K562 (cell line): ENCODE measurements at regions not wholly inside any gene's neighbourhood (a gene's known extent, or its start where the extent isn't known, plus 50 kb on each side); places are given as distances from the start of the nearest gene placed in this dataset.

Source experiments
- ATAC-seq: fragments of 200-7000 bp; cut with Tn5 transposase; 3 replicates; pipeline ENCODE4 v1.9.1; 2020; ENCODE audit warnings: moderate library complexity
- BruUV-seq: library from RNA; stranded (reverse); fragments of 400-500 nt; replicated peaks from 2 replicates; lab custom pipeline; 2021; lab: Mats Ljungman, UMichigan
- CTCF ChIA-PET: fragments of 300-600 bp; formaldehyde crosslinking; extraction: SDS; loops from one replicate; lab custom pipeline; 2021; ENCODE audit warnings: low intra/inter-chr PET ratio; lab: Yijun Ruan, JAX
- POLR2A ChIA-PET: fragments of 300-600, 350-650 bp; sonication (Branson Sonifier 250); formaldehyde crosslinking; extraction: SDS; loops from one replicate; lab custom pipeline; 2021; ENCODE audit warnings: antibody characterized with exemption, inconsistent platforms; lab: Yijun Ruan, JAX
- DNase-seq, 4 experiments: peaks; one replicate each; pipeline versions ENCODE4 v3.0.0 to v3.0.0-alpha.2; 2011 to 2018; ENCODE audit warnings: low spot score in 3 of 4, mixed read lengths in 3 of 4; ENCODE audit errors: extremely low read depth in 1 of 4
- FAIRE-seq: peaks from 2 replicates; lab custom pipeline; 2011; peaks lifted over from hg19 to GRCh38; lab: Jason Lieb, UNC
- H2AFZ ChIP-seq: 2 replicates; pipeline ENCODE4 v1.6.0; 2011; ENCODE audit warnings: low read depth, low read length, control low read depth, inconsistent platforms
- H3K27ac ChIP-seq: fragments of 200-600 bp; 3 replicates; pipeline ENCODE4 v1.8.0; 2011; ENCODE audit warnings: low read depth, mild to moderate bottlenecking, control low read depth, inconsistent platforms, low read length, moderate library complexity, mixed read lengths; ENCODE audit errors: extremely low read depth
- H3K27me3 ChIP-seq, 2 experiments: fragments of 300-600 bp in 1 of 2; 2 replicates in 1 of 2; 3 replicates in 1 of 2; pipeline versions ENCODE4 v1.6.0 to v1.8.0; 2011; ENCODE audit warnings: inconsistent platforms in 2 of 2, low read length in 2 of 2, mild to moderate bottlenecking in 1 of 2, mixed read lengths in 1 of 2, moderate library complexity in 1 of 2; ENCODE audit not compliant: control insufficient read depth in 2 of 2, insufficient read depth in 2 of 2
- H3K36me3 ChIP-seq: fragments of 300-600 bp; 3 replicates; pipeline ENCODE4 v1.8.0; 2011; ENCODE audit warnings: mild to moderate bottlenecking, low read length, inconsistent platforms; ENCODE audit not compliant: control insufficient read depth, insufficient read depth
- H3K4me1 ChIP-seq, 2 experiments: fragments of 200-600 bp in 1 of 2; replicated peaks in 1 of 2; 2 replicates in 1 of 2; 3 replicates in 1 of 2; pipeline versions ENCODE4 v1.5.1 to v1.8.0; 2011; ENCODE audit warnings: inconsistent platforms in 2 of 2, low read length in 2 of 2, mild to moderate bottlenecking in 1 of 2, mixed read lengths in 1 of 2, moderate library complexity in 1 of 2; ENCODE audit not compliant: control insufficient read depth in 2 of 2, insufficient read depth in 2 of 2
- H3K4me2 ChIP-seq: 2 replicates; pipeline ENCODE4 v1.6.1; 2011; ENCODE audit warnings: low read length, control low read depth, inconsistent platforms, mixed read lengths; ENCODE audit not compliant: insufficient read depth
- H3K4me3 ChIP-seq: fragments of 200-600 bp; sonication (generic), shearing (Covaris generic); 2 replicates; pipeline ENCODE4 v1.5.1; 2016; ENCODE audit warnings: control low read depth, inconsistent platforms
- H3K79me2 ChIP-seq: fragments of 200-600 bp; 3 replicates; pipeline ENCODE4 v1.8.0; 2011; ENCODE audit warnings: low read length, inconsistent platforms; ENCODE audit not compliant: control insufficient read depth, insufficient read depth
- H3K9ac ChIP-seq, 2 experiments: 2 replicates each; pipeline versions ENCODE4 v1.6.0 to v1.6.1; 2011; ENCODE audit warnings: low read depth in 2 of 2, low read length in 2 of 2, control low read depth in 1 of 2, inconsistent platforms in 1 of 2, mild to moderate bottlenecking in 1 of 2, mixed read lengths in 1 of 2; ENCODE audit not compliant: insufficient read depth in 1 of 2
- H3K9me1 ChIP-seq: one replicate; pipeline ENCODE4 v1.6.0; 2011; ENCODE audit warnings: inconsistent platforms, mild to moderate bottlenecking, low read length, moderate library complexity; ENCODE audit not compliant: control insufficient read depth, insufficient read depth
- H3K9me3 ChIP-seq: replicated peaks from 2 replicates; pipeline ENCODE4 v1.5.1; 2011; ENCODE audit warnings: low read depth, low read length, inconsistent platforms; ENCODE audit not compliant: control insufficient read depth, insufficient read depth
- H4K20me1 ChIP-seq: replicated peaks from 2 replicates; pipeline ENCODE4 v1.6.1; 2011; ENCODE audit warnings: low read length, inconsistent platforms, mixed read lengths; ENCODE audit not compliant: control insufficient read depth, insufficient read depth
- FIP1L1 ChIP-seq: fragments of 200-400 bp; formaldehyde crosslinking; IDR thresholded peaks from 2 replicates; pipeline ENCODE4 v1.6.1; 2018; ENCODE audit warnings: mild to moderate bottlenecking, low read depth, low read length; ENCODE audit not compliant: poor library complexity, severe bottlenecking
- HOMEZ ChIP-seq: fragments of 250-450 bp; sonication (Bioruptor Pico); IDR thresholded peaks from 2 replicates; pipeline ENCODE4 v1.4.0; 2020; ENCODE audit warnings: mild to moderate bottlenecking, moderate library complexity
- MCM5 ChIP-seq: fragments of 450-650 bp; IDR thresholded peaks from 2 replicates; pipeline ENCODE4 v1.6.1; 2016; ENCODE audit warnings: low read depth
- NCOR1 ChIP-seq: fragments of 450-650 bp; IDR thresholded peaks from 2 replicates; pipeline ENCODE4 v1.6.1; 2016; ENCODE audit warnings: mild to moderate bottlenecking, moderate library complexity
- PTBP1 ChIP-seq: fragments of 200-400 bp; formaldehyde crosslinking; IDR thresholded peaks from 2 replicates; pipeline ENCODE4 v1.6.1; 2017; ENCODE audit warnings: low read depth, low read length
- RFX5 ChIP-seq: IDR thresholded peaks from 2 replicates; pipeline ENCODE4 v1.6.1; 2011; ENCODE audit warnings: low read depth, mild to moderate bottlenecking, improper control_type of control experiment, low read length
- SIRT6 ChIP-seq: IDR thresholded peaks from one replicate; pipeline ENCODE4 v1.6.1; 2012; ENCODE audit warnings: low read depth, mild to moderate bottlenecking, control low read depth, inconsistent platforms, low read length, moderate library complexity
- TAL1 ChIP-seq: fragments of 450-650 bp; IDR thresholded peaks from 2 replicates; pipeline ENCODE4 v1.6.1; 2016; ENCODE audit warnings: mild to moderate bottlenecking
- TRIM28 ChIP-seq: fragments of 450-650 bp; IDR thresholded peaks from 2 replicates; pipeline ENCODE4 v1.6.1; 2017
- ZNF224 ChIP-seq: sonication (generic); formaldehyde crosslinking; IDR thresholded peaks from 2 replicates; pipeline ENCODE4 v1.8.0; 2022; ENCODE audit warnings: mild to moderate bottlenecking, missing genetic modification reagents
- WGBS: fragments of 100-300 bp; shearing (Covaris generic); methylation state at CpG from one replicate; pipeline ENCODE4 v1.1.6; 2016; ENCODE audit warnings: low coverage, mixed read lengths; ENCODE audit not compliant: insufficient coverage; ENCODE audit errors: missing lambda C conversion rate; 5-methylcytosine and 5-hydroxymethylcytosine counted together
- in situ Hi-C: fragments of 300-500 bp; cut with MboI; formaldehyde crosslinking; loops from 4 replicates; pipeline ENCODE4 v1.15.0; 2018; ENCODE audit warnings: inconsistent platforms, mixed read lengths
- intact Hi-C: fragments of 100-400 bp; cut with micrococcal nuclease; formaldehyde crosslinking; loops from 2 replicates; pipeline ENCODE4 v1.14.2; 2022

- FAIRE-seq: no peak
- POLR2A ChIA-PET: interaction anchor here (0.5 kb wide), 1 partner anchor 42 kb away, joined by 3 read pairs; no protein-coding TSS in a partner anchor
- no peak overlapping the region for H3K4me3 ChIP-seq
Observed at GRCh38 chr5:158007336-158007735, 148.4 kb upstream of the CLINT1 start.

GRCh38 chr5:157999696-158000095, 140.8 kb upstream of the CLINT1 start:
- in situ Hi-C loops (no loop called here), intact Hi-C loops (loop anchor here (10.0 kb wide), 1 partner anchor 145 kb away; the partner anchor contains the start of gene CLINT1)
- no TSS peak for BruUV-seq

More at GRCh38 chr5:158007336-158007735, 148.4 kb upstream of the CLINT1 start:
- H3K9me1 ChIP-seq: no peaks in the 10 kb centered on the region
- no TSS peak for BruUV-seq
- H3K4me1 ChIP-seq: no peaks in the 10 kb centered on the region
- DNase-seq (no peak), ATAC-seq (no peak)
- no peak overlapping the region for H3K27ac ChIP-seq
- H3K9ac ChIP-seq: no peak overlapping the region
- no peaks in the 10 kb centered on the region for H4K20me1 ChIP-seq
- no peaks in the 10 kb centered on the region for H3K79me2 ChIP-seq
- intact Hi-C loops: no loop called here
- TF ChIP-seq RFX5 (no peak), SIRT6 (no peak)
- H3K27me3 ChIP-seq: no peaks in the 10 kb centered on the region
- WGBS: 0% methylated on average over 3 of the region's 3 CpGs
- no peak overlapping the region for H3K4me2 ChIP-seq
- no peak overlapping the region for H2AFZ ChIP-seq
- CTCF ChIA-PET: no interaction called here
- H3K9me3 ChIP-seq: no peaks in the 10 kb centered on the region
- in situ Hi-C loops: no loop called here
- no peaks in the 10 kb centered on the region for H3K36me3 ChIP-seq

More at GRCh38 chr5:157999696-158000095, 140.8 kb upstream of the CLINT1 start:
- FAIRE-seq: no peak
- Histone ChIP-seq H2AFZ (no peak overlapping the region), H3K9me1 (no peaks in the 10 kb centered on the region), H3K27me3 (peaks cover 6 to 14% of the 10 kb centered on the region in 2 experiments; a peak in 3 of 5 replicates), H3K9me3 (no peaks in the 10 kb centered on the region), H3K79me2 (no peaks in the 10 kb centered on the region), H3K4me3 (no peak overlapping the region), H3K4me2 (no peak overlapping the region), H3K27ac (no peak overlapping the region), H3K9ac (no peak overlapping the region), H4K20me1 (no peaks in the 10 kb centered on the region), H3K36me3 (no peaks in the 10 kb centered on the region), H3K4me1 (no peaks in the 10 kb centered on the region)
- POLR2A ChIA-PET: no interaction called here
- ATAC-seq: no peak
- no peak for DNase-seq
- 0% methylated on average over 2 of the region's 2 CpGs for WGBS
- CTCF ChIA-PET: no interaction called here
- TF ChIP-seq MCM5 (no peak), FIP1L1 (no peak), TAL1 (no peak), ZNF224 (CRISPR knock-in tag) (no peak), HOMEZ (CRISPR knock-in tag) (no peak), PTBP1 (no peak), NCOR1 (no peak), TRIM28 (no peak)
- TF ChIP-seq, all 486 proteins: peak for 0
